DMS 273 (cell line): ENCODE measurements at regions not wholly inside any gene's neighbourhood (a gene's known extent, or its start where the extent isn't known, plus 50 kb on each side); places are given as distances from the start of the nearest gene placed in this dataset.
"Not testable (repeated sequence)": the region's sequence is repeated elsewhere in the genome, so short reads cannot be mapped to it uniquely, and the experiment has no call there.

ENCODE experiments used
- DNase-seq: peaks from one replicate; lab custom pipeline; 2025; ENCODE audit not compliant: unreplicated experiment; lab: John Stamatoyannopoulos, UW

- DNase-seq = no peak
Observed at GRCh38 chr21:25489673-25490072, 117.6 kb downstream of the MRPL39 start.

GRCh38 chr21:25487046-25487594 is 120.2 kb downstream of the MRPL39 start:
- DNase-seq = no peak

- DNase-seq = no peak
Observed at GRCh38 chr21:25485914-25486313, 121.4 kb downstream of the MRPL39 start.

- DNase-seq = no peak
Observed at GRCh38 chr21:25467896-25468295, 139.4 kb downstream of the MRPL39 start.

- DNase-seq = not testable (repeated sequence)
Observed at GRCh38 chr21:25467071-25467470, 140.2 kb downstream of the MRPL39 start.

- DNase-seq = no peak
Observed at GRCh38 chr21:25466470-25466869, 140.8 kb downstream of the MRPL39 start.

GRCh38 chr21:25465263-25465662 is 142.0 kb downstream of the MRPL39 start:
- no peak for DNase-seq

GRCh38 chr21:25464275-25464674 is 143.0 kb downstream of the MRPL39 start:
- no peak for DNase-seq

- no peak for DNase-seq
Observed at GRCh38 chr21:25462517-25462971, 144.7 kb downstream of the MRPL39 start.

GRCh38 chr21:25461725-25462124 is 145.6 kb downstream of the MRPL39 start:
- DNase-seq = no peak

GRCh38 chr21:25459993-25460392 is 147.3 kb downstream of the MRPL39 start:
- DNase-seq = no peak

- DNase-seq = no peak
Observed at GRCh38 chr21:25459365-25459764, 147.9 kb downstream of the MRPL39 start.

- no peak for DNase-seq
Observed at GRCh38 chr21:25458484-25458883, 148.8 kb downstream of the MRPL39 start.

- no peak for DNase-seq
Observed at GRCh38 chr21:25457946-25458345, 149.3 kb downstream of the MRPL39 start.

- DNase-seq = no peak
Observed at GRCh38 chr21:25457411-25457810, 149.9 kb downstream of the MRPL39 start.

GRCh38 chr21:25456672-25457071 is 150.6 kb downstream of the MRPL39 start:
- no peak for DNase-seq

GRCh38 chr21:25453524-25453923 is 153.8 kb downstream of the MRPL39 start:
- DNase-seq = no peak

- DNase-seq = no peak
Observed at GRCh38 chr21:25449950-25450349, 157.3 kb downstream of the MRPL39 start.

- no peak for DNase-seq
Observed at GRCh38 chr21:25441835-25442234, 165.4 kb downstream of the MRPL39 start.

- not testable (repeated sequence) for DNase-seq
Observed at GRCh38 chr21:25437465-25437864, 169.8 kb downstream of the MRPL39 start.

- DNase-seq = no peak
Observed at GRCh38 chr21:25428537-25428936, 178.7 kb downstream of the MRPL39 start.

- no peak for DNase-seq
Observed at GRCh38 chr21:25427828-25428227, 179.5 kb downstream of the MRPL39 start.

GRCh38 chr21:25426580-25426979 is 180.7 kb downstream of the MRPL39 start:
- DNase-seq = no peak
